Right renal cortex interstitium (tissue), 3 donors: ENCODE measurements at regions not wholly inside any gene's neighbourhood (a gene's known extent, or its start where the extent isn't known, plus 50 kb on each side); places are given as distances from the start of the nearest gene placed in this dataset.

Source experiments
- DNase-seq, 3 donors: peaks; one replicate each; pipeline ENCODE4 v3.0.0-alpha.2; 2013; ENCODE audit warnings: low read depth in 3 of 3, low spot score in 2 of 3

GRCh38 chr2:65804777-65805176 lies 372.4 kb upstream of the SPRED2 start:
- no peak for DNase-seq

- no peak for DNase-seq
Observed at GRCh38 chr2:65802298-65802942, 370.0 kb upstream of the SPRED2 start.

- DNase-seq, result no peak
Observed at GRCh38 chr2:65800998-65801397, 368.6 kb upstream of the SPRED2 start.

GRCh38 chr2:65799141-65799854 lies 366.9 kb upstream of the SPRED2 start:
- no peak for DNase-seq

- no peak for DNase-seq
Observed at GRCh38 chr2:65798641-65799040, 366.2 kb upstream of the SPRED2 start.

DNA sequence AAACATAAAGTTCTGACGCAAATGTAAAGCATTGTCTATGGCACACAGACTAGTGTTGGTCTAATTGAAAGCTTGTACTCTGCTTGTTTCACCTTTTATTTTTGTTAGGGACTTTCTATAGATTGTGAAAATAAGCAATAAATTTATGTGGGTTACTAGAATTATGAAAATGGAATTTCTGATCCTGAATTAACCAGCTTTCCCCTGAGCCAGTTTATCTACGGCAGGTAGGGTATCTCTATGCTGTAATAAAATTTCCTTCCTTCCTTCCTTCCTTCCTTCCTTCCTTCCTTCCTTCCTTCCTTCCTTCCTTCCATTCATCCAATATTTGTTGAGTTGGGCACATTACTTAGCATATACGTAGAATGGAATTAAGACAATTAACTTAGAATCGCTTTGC lies 362.6 kb upstream of the SPRED2 start:
- no peak for DNase-seq

- no peak for DNase-seq
Observed at GRCh38 chr2:65791404-65791975, 359.1 kb upstream of the SPRED2 start.

DNA sequence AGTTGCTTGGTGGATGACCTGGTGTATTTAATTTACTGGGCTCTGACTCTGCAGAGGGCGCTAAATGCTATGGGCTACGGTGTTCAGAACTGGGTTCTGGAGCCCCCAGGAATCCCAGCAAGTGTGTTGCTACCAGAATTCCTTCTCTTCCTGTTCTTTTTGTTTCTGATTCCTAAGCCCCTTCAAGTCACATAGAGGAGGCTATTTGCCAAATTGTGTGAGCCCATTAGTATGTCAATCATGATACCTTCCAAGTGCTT lies 358.2 kb upstream of the SPRED2 start:
- DNase-seq, result no peak

GRCh38 chr2:65789923-65790675 lies 357.7 kb upstream of the SPRED2 start:
- no peak for DNase-seq

GRCh38 chr2:65788556-65788955 lies 356.2 kb upstream of the SPRED2 start:
- DNase-seq, result no peak

DNA sequence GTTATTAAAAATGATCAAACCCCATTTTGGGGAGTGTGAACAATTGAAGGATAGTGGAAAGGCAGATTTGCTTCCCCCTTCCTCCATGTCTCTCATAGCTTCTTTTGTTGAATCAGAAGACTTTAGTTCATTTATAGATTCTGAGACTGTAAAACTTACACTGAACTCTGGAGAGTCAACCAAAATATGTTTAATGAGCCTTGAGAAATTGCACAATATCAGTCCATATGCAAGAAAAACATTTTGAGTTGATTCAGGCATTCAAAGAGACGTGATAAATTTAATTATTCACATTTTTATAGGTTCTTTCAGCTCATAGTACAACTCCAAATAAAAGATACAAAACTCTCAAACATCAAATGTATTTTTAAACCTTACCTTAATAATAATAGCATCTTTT lies 354.4 kb upstream of the SPRED2 start:
- DNase-seq, result no peak

DNA sequence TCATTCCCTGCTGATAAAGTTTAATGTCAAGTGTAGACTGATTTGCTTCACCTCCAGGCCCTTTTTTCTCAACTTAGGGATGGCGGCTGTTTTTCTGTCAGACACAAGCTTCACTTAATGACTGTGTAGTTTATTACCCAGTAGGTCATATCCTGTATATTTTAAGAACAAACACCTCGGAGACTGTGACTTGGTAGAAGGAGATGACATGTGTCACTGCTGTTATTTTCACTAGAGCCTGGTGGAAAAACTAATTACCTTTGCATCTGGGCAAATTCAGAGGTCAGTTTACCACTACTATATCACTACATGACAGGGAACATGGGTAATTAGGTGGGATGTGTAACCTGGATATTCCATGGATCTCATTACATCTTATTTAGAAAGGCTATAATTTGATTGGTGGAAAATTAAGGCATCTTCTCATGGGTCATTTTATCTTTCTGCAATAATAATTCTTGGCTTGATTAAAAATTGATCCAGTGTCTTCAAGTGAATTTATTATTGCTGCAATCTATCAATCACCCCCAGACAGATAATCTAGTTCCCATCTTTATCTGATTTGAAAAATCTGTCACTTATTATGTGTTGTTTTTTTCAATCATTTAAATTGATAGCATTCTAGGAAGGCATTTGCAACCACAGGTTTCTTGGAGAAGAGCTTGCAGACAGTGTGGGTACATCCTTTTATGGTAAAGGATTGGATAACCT lies 353.8 kb upstream of the SPRED2 start:
- DNase-seq, result peak in 2 of 3 donors; percentile 31 to 44

DNA sequence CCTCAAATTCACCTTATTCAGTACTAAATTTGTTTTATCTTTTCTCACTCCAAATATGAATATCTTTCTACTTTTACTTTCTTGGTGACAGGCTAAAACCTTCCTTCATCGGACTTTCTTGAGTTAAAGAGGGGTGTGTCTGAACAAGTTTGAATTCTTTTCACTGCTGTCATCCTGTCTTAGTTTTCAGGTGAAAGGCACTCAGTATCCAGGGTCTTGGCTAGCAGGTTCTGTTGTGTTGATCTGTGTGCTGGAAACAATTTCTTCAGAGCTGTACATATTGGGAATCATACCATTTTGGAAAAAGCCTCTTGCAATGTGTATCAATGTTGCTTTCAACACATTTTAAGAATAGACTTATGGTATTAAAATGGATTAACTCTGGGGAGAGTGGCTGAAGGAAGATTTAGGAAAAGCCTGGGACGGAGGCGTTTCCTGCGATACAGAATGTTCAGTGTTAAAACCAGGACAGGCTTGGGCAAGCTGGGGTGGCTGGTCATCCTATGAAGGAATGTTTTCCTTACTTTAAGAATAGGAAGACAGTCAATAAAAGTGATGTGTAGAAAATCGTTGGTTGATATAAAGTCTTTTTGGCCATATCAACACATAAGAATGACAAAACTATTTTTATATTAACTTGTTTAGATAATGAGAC lies 350.7 kb upstream of the SPRED2 start:
- DNase-seq, result no peak

DNA sequence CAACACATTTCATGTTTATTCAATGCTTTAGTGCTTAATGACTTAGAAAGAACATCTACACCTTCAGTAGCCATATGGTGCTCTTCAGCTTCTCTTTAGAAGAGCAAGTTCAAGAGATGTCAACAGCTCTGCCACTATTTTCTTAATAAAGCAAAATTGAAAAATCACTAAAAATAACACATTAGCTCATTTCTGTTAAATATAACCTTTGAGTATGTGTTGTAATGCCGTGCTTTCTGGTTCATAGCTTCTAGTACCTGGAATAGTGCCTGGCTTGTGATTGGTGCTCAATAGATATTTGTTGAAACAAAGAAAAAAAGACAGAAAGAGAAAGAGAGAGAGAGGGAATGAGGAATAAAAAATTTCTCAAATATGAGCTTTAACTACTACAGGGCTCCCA lies 349.8 kb upstream of the SPRED2 start:
- no peak for DNase-seq

- no peak for DNase-seq
Observed at GRCh38 chr2:65781756-65782155, 349.4 kb upstream of the SPRED2 start.

- no peak for DNase-seq
Observed at GRCh38 chr2:65779021-65779420, 346.6 kb upstream of the SPRED2 start.

DNA sequence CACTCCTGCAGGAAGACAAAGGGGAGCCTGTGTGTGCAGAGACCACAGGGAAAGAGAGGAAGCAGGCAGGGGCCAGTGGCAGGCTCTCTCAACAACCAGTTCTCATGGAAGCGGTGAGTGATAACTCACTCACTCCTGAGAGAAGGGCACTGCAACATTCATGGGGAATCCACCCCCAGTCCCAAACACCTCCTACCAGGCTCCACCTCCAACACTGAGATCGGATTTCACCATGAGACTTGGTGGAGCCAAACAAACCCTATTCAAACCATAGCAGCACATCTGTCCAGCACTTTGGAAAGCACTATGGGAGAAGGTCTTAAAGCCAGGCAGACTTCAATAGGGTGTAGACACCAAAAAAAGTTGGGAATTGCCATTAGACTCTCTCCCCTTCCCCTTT lies 345.7 kb upstream of the SPRED2 start:
- DNase-seq, result no peak

DNA sequence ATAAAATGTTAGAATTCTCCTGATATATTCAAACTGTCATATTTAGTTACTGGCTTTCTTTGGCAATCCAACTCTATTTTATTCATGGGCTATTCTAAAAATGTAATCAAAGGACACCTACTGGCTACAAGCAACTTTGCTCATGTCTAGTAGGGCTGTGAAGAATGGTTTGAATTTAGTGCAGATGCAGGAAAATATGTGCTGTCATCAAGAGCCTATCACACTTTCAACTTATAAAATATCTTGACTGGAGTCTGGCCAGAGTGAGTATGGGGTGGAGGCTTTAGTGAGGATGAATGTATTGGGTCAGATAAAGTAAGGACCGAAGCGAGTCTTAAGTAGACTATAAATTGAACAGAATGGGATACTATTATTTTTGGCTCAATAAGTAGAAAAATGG lies 343.4 kb upstream of the SPRED2 start:
- no peak for DNase-seq

- DNase-seq, result no peak
Observed at GRCh38 chr2:65767946-65768345, 335.5 kb upstream of the SPRED2 start.

DNA sequence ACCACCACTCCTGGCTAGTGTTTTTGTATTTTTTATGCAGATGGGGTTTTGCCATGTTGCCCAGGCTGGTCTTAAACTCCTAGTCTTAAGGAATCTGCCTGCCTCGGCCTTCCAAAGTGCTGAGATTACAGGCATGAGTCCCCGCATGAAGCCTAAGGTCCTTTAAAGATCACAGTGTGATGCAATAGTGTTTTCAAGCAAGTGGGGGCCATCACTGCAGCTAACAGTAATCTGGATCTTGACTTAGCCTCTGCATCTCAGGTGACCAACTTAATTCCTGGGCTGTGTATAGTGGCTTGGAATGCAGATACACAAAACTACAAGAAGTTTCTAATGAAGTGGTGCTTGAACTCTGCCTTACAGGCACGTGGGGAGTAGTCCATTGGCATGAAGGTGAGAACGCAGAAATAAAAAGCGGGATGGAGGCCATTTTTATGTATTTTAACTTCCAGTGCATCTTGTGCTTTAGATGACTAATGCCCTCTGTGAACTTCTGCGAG lies 334.4 kb upstream of the SPRED2 start:
- no peak for DNase-seq
